NCI-H1092 treated with DMSO at 0.1 percent for 48 hours (cell line): ENCODE measurements at regions not wholly inside any gene's neighbourhood (a gene's known extent, or its start where the extent isn't known, plus 50 kb on each side); places are given as distances from the start of the nearest gene placed in this dataset.

Source experiments
- DNase-seq: peaks from one replicate; lab custom pipeline; 2025; lab: John Stamatoyannopoulos, UW

GRCh38 chr21:41076064-41076463 lies 91.9 kb upstream of the BACE2 start:
- DNase-seq: no peak

- DNase-seq: no peak
Measured at GRCh38 chr21:41079159-41079558, 88.8 kb upstream of the BACE2 start.

GRCh38 chr21:41080485-41081121 lies 87.4 kb upstream of the BACE2 start:
- DNase-seq: no peak

- no peak for DNase-seq
Measured at GRCh38 chr21:41086569-41086968, 81.4 kb upstream of the BACE2 start.

GRCh38 chr21:41090981-41091380 lies 77.0 kb upstream of the BACE2 start:
- no peak for DNase-seq

GRCh38 chr21:41091616-41092015 lies 76.3 kb upstream of the BACE2 start:
- DNase-seq: no peak

- no peak for DNase-seq
Measured at GRCh38 chr21:41092312-41092711, 75.6 kb upstream of the BACE2 start.

GRCh38 chr21:41095983-41096382 lies 72.0 kb upstream of the BACE2 start:
- no peak for DNase-seq

GRCh38 chr21:41098076-41098475 lies 69.9 kb upstream of the BACE2 start:
- DNase-seq: no peak

GRCh38 chr21:41098481-41099042 lies 69.4 kb upstream of the BACE2 start:
- DNase-seq: no peak

GRCh38 chr21:41100826-41101550 lies 67.0 kb upstream of the BACE2 start:
- no peak for DNase-seq

- DNase-seq: no peak
Measured at GRCh38 chr21:41102281-41102680, 65.7 kb upstream of the BACE2 start.

- DNase-seq: no peak
Measured at GRCh38 chr21:41107602-41108001, 60.4 kb upstream of the BACE2 start.

- DNase-seq: no peak
Measured at GRCh38 chr21:41108668-41109585, 59.0 kb upstream of the BACE2 start.

- no peak for DNase-seq
Measured at GRCh38 chr21:41110161-41110560, 57.8 kb upstream of the BACE2 start.

- DNase-seq: no peak
Measured at GRCh38 chr21:41110664-41111063, 57.3 kb upstream of the BACE2 start.

GRCh38 chr21:41111681-41112080 lies 56.3 kb upstream of the BACE2 start:
- no peak for DNase-seq

GRCh38 chr21:41112740-41113692 lies 54.9 kb upstream of the BACE2 start:
- no peak for DNase-seq

- no peak for DNase-seq
Measured at GRCh38 chr21:41115851-41116250, 52.1 kb upstream of the BACE2 start.
